ENCODE measurements at regions not wholly inside any gene's neighbourhood (a gene's known extent, or its start where the extent isn't known, plus 50 kb on each side); places are given as distances from the start of the nearest gene placed in this dataset.

DNA sequence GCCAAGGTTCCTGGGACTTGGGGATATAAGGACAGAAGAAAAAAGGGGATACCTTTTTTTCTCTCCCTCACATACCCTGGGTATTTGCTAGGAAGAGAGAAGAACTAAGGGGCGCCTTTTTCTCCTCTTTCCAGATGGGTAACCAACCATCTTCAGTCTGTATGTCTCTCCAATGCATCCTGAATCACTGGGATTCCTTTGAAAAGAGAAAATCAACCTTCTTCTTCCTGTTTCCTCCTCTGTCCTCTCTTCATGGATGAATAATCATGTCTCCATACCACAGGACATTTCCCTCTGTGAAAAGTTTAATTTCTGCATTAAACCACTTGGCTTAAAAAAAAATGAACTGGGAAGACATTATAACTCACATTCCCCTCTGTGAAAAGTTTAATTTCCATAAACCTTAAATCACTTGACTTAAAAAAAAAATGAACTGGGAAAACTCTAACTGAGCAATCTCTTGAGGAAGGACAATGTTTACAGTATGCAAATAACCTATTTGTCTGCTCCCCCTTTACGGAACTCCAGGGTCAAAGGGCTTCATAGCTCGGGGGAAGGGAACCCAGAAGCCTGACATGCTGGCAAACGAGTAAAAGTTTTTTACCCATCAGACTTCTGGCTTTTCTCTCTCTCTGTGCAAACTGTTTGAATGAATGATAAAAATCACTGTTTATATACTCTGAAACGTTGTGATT is 56.7 kb upstream of the FAM98A start:
- no peak for DNase-seq (ENCODE audit: low read depth in 2 of 2)

DNA sequence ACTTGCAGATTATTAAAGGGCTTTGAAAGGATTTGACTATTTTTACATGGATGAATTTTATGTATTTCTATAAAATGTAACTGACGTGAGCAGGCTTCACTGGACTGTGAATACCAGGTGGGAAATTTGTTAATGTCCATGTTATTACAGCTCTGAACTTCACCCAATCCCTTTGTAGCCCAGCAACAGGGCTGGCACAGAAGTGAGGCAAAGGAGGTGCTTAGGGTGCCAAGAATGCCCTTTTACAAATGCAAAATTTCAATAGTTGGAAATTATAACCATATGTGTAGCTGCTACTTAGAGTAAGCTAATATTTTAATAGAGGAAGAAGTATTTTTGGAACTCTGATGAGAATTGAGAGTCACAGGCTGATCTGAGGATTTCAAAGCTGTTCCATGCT is 53.7 kb upstream of the FAM98A start:
- DNase-seq (ENCODE audit: low read depth in 2 of 2): no peak

- DNase-seq (ENCODE audit: low read depth in 2 of 2): no peak
Measured at GRCh38 chr2:33650171-33650570, 51.1 kb upstream of the FAM98A start.

All from lung microvascular endothelial cell (primary cell).